Skeletal muscle tissue (tissue), 3 donors: ENCODE measurements at regions not wholly inside any gene's neighbourhood (a gene's known extent, or its start where the extent isn't known, plus 50 kb on each side); places are given as distances from the start of the nearest gene placed in this dataset.
"Not testable (repeated sequence)": the region's sequence is repeated elsewhere in the genome, so short reads cannot be mapped to it uniquely, and the experiment has no call there.

Experiments
- H3K27ac ChIP-seq: one replicate; pipeline ENCODE4 v1.7.0; 2013; ENCODE audit warnings: mild to moderate bottlenecking, low read depth, low read length, inconsistent platforms
- H3K27me3 ChIP-seq, 3 donors: one replicate each; pipeline ENCODE4 v1.7.0; 2013; ENCODE audit warnings: low read length in 3 of 3; ENCODE audit not compliant: control insufficient read depth in 3 of 3, insufficient read depth in 3 of 3
- H3K36me3 ChIP-seq, 3 donors: one replicate each; pipeline ENCODE4 v1.7.0; 2013; ENCODE audit warnings: low read length in 3 of 3; ENCODE audit not compliant: control insufficient read depth in 3 of 3, insufficient read depth in 3 of 3
- H3K4me1 ChIP-seq, 3 donors: one replicate each; pipeline ENCODE4 v1.7.0; 2013; ENCODE audit warnings: low read length in 3 of 3, mild to moderate bottlenecking in 3 of 3; ENCODE audit not compliant: control insufficient read depth in 3 of 3, insufficient read depth in 3 of 3
- H3K4me3 ChIP-seq, 3 donors: one replicate each; pipeline ENCODE4 v1.7.0; 2013; ENCODE audit warnings: low read length in 3 of 3
- H3K9ac ChIP-seq, 3 donors: one replicate each; pipeline ENCODE4 v1.7.0; 2013; ENCODE audit warnings: low read length in 3 of 3, mild to moderate bottlenecking in 3 of 3, moderate library complexity in 2 of 3, low read depth in 1 of 3
- H3K9me3 ChIP-seq, 3 donors: one replicate each; pipeline ENCODE4 v1.7.0; 2013; ENCODE audit warnings: low read length in 3 of 3; ENCODE audit not compliant: control insufficient read depth in 3 of 3
- donor health status: Osteomylitis.

DNA sequence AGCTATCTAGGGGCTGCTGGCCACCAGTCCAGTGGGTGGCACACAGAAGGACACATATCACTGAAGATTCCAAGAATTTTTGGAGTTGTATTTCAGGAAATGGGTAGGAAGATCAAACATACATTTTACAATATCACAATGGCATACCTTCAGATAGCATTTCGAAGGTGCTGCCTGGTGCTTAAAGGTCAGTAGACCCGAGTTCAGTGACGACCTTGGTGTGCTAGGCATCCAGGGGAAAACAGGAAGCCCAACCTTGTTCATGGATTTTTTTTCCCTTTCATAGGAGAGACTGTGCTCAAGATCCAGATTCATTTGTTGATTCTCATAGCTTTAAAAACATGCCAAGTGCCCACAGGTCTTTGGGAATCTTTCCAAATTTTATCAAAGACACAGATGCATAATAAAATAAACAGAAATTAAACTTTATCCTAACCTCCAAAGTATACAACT, 51.0 kb upstream of the RCBTB2 start:
- Histone ChIP-seq H3K36me3 (no peaks in the 10 kb centered on the region), H3K4me3 (no peak overlapping the region), H3K27me3 (no peaks in the 10 kb centered on the region), H3K9ac (no peak overlapping the region), H3K9me3 (no peaks in the 10 kb centered on the region), H3K27ac (no peak overlapping the region), H3K4me1 (peaks cover 9 to 22% (median 18%) of the 10 kb centered on the region in 3 donors)

- no peaks in the 10 kb centered on the region for H3K27me3 ChIP-seq
- H3K4me3 ChIP-seq = no peak overlapping the region
- H3K4me1 ChIP-seq = peaks cover 9 to 22% (median 16%) of the 10 kb centered on the region in 3 donors
- no peaks in the 10 kb centered on the region for H3K36me3 ChIP-seq
- H3K27ac ChIP-seq = no peak overlapping the region
- H3K9ac ChIP-seq = no peak overlapping the region
- no peaks in the 10 kb centered on the region for H3K9me3 ChIP-seq
Observed at GRCh38 chr13:48585456-48585840, 52.6 kb upstream of the RCBTB2 start.

- Histone ChIP-seq H3K9ac (no peak overlapping the region), H3K27ac (no peak overlapping the region), H3K4me1 (peaks cover 9 to 22% (median 16%) of the 10 kb centered on the region in 3 donors), H3K36me3 (no peaks in the 10 kb centered on the region), H3K4me3 (no peak overlapping the region), H3K27me3 (no peaks in the 10 kb centered on the region), H3K9me3 (no peaks in the 10 kb centered on the region)
Observed at GRCh38 chr13:48586591-48587103, 53.8 kb upstream of the RCBTB2 start.

- Histone ChIP-seq H3K4me1 (peaks cover 9 to 22% (median 16%) of the 10 kb centered on the region in 3 donors), H3K27me3 (no peaks in the 10 kb centered on the region), H3K9ac (no peak overlapping the region), H3K9me3 (no peaks in the 10 kb centered on the region), H3K27ac (no peak overlapping the region), H3K36me3 (no peaks in the 10 kb centered on the region), H3K4me3 (no peak overlapping the region)
Observed at GRCh38 chr13:48588120-48588519, 55.2 kb upstream of the RCBTB2 start.

- H3K4me1 ChIP-seq = peaks cover 2 to 14% (median 7%) of the 10 kb centered on the region in 3 donors
- no peak overlapping the region for H3K9ac ChIP-seq
Observed at GRCh38 chr13:48590141-48590901, 57.4 kb upstream of the RCBTB2 start.

DNA sequence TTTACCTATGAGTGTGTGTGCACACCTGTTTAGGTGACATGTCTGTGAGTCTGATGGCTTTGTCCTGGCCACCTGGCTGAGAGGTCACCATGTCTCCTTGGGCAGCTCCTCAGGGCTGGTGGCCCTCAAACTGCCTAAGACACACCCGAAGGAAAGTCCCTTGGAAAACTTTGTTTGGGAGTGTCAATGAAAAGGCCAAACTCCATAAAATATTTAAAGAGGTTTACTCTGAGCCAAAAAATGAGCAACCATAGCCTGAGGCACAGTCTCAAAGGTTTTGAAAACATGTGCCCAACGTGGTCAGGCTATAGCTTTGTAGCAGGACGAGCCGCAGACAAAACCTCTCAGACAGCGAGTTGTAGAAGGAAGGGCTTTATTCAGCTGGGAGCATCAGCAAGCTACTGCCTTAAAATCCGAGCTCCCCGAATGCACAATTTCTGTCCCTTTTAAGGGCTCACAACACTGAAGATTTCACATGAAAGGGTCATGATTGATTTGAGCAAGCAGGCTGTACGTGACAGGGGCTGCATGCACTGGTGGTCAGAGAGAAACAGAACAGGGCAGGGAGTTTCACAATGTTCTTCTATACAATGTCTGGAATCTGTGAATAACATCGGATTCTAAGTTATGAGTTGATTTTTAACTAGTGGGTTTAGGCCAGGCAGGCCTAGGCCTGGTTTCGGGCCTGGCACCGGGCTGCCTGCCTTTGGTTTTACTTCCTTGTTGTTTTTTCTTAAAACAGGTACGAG, 58.4 kb upstream of the RCBTB2 start:
- H3K4me3 ChIP-seq, H3K36me3 ChIP-seq, H3K27me3 ChIP-seq: not testable (repeated sequence)

More at GRCh38 chr13:48590141-48590901, 57.4 kb upstream of the RCBTB2 start:
- Histone ChIP-seq H3K36me3 (no peaks in the 10 kb centered on the region), H3K9me3 (no peaks in the 10 kb centered on the region), H3K27ac (no peak overlapping the region), H3K4me3 (no peak overlapping the region), H3K27me3 (no peaks in the 10 kb centered on the region)

DNA sequence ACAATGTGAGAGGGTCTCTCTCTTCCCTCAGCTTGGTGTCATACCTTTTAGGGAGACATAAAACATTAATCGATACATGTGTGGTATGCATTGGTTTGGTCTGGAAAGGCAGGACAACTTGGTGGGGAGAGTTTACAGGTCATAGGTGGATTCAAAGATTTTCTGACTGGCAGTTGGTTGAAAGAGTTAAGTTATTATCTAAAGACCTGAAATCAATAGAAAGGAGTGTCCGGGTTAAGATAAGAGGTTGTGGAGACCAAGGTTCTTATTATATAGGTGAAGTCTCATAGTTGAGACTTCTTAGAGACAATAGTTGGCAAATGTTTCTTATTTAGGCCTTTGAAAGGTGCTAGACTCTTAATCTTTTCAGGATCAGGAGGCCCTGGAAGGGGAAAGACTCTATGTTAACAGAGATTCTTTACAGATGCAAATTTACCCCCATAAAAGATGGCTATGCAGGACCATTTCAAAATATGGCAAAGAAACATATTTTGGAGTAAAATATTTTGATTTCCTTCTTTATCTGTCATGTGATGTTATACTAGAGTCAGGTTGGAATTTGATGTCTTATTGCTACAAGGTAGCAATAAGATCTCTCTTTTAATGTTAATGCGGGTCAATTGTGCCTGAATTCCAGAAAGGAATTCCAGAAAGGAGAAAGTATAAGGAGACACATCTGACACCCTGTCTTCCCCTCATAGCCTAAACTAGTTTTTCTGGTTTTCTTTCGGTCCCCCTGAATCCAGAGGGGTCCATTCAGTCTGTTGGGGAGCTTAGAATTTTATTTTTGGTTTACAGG, 59.2 kb upstream of the RCBTB2 start:
- Histone ChIP-seq H3K36me3 (no peaks in the 10 kb centered on the region), H3K9me3 (no peaks in the 10 kb centered on the region), H3K27ac (no peak overlapping the region), H3K9ac (no peak overlapping the region), H3K4me3 (no peak overlapping the region), H3K4me1 (no peaks in the 10 kb centered on the region), H3K27me3 (no peaks in the 10 kb centered on the region)

More for the DNA sequence above, 58.4 kb upstream of the RCBTB2 start:
- H3K27ac ChIP-seq, H3K9ac ChIP-seq, H3K4me1 ChIP-seq, H3K9me3 ChIP-seq: not testable (repeated sequence)

DNA sequence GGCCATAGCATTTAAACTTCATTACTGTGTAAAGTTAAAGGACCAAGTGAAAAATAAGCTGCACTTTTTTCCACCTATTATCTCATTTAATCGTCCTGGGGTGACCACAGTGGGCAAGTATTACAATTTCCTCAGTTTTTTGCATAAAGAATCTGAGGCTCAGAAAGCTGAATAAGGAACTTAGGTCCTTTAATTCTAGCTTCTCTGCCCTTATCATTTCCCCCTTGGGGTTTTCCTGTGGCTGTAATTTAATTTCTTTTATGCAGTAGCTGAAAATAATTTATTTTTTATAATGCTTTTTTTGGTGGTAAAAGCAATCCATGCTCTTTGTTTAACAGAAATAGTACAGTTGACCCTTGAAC, 59.8 kb upstream of the RCBTB2 start:
- Histone ChIP-seq H3K9me3 (no peaks in the 10 kb centered on the region), H3K36me3 (no peaks in the 10 kb centered on the region), H3K27me3 (no peaks in the 10 kb centered on the region), H3K4me1 (no peaks in the 10 kb centered on the region), H3K4me3 (no peak overlapping the region), H3K9ac (no peak overlapping the region), H3K27ac (no peak overlapping the region)

GRCh38 chr13:48593536-48593935, 60.2 kb upstream of the CYSLTR2 start:
- Histone ChIP-seq H3K9me3 (no peaks in the 10 kb centered on the region), H3K9ac (no peak overlapping the region), H3K27ac (no peak overlapping the region), H3K4me1 (no peaks in the 10 kb centered on the region), H3K36me3 (no peaks in the 10 kb centered on the region), H3K4me3 (no peak overlapping the region), H3K27me3 (no peaks in the 10 kb centered on the region)
